GM19023 (cell line): ENCODE measurements at regions not wholly inside any gene's neighbourhood (a gene's known extent, or its start where the extent isn't known, plus 50 kb on each side); places are given as distances from the start of the nearest gene placed in this dataset.

Experiments used
- ATAC-seq: cut with Tn5 transposase; IDR thresholded peaks from one replicate; pipeline ENCODE4 v1.9.1; 2021; ENCODE audit warnings: mild to moderate bottlenecking, moderate library complexity; ENCODE audit not compliant: unreplicated experiment

GRCh38 chr2:118668431-118669424, 178.7 kb downstream of the EN1 start:
- no peak for ATAC-seq

DNA sequence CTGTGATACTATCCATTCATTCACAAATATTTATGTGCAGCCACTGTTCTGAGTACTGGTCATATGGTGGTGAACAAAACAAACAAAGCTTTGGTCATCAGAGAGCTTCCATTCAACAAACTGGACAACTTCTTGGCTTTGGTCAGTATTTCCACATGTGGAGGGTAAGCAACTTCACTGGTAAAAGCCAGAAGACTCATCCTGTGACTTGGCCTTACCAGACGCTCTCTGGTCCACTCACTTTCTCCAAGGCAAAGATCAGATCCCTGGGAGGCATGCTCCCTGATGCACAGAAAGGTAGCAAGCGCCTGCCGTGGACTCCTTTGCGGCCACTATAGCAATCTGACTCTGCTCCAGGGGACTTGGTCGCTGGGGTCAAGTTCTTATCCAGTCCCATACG, 179.5 kb downstream of the EN1 start:
- no peak for ATAC-seq

DNA sequence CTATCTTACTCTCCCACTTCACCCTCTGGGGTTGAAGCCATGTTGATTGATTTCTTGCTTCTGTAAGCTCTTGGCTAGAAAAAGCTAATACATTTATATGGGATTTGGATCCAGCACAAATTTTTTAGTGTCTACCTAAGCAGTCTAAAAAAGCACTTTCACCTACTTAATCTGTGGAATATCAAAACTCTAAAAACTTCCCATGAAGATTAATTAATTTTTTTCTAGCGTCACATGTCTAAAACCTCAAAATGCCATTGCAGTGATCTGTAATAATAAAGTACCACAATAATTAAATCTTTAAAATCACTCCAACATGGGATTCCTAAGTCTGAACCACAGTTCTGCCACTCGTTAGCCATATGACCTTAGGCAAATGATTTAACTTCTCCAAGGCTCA, 180.1 kb downstream of the EN1 start:
- no peak for ATAC-seq

- ATAC-seq, result no peak
Observed at GRCh38 chr2:118665784-118666529, 181.5 kb downstream of the EN1 start.

DNA sequence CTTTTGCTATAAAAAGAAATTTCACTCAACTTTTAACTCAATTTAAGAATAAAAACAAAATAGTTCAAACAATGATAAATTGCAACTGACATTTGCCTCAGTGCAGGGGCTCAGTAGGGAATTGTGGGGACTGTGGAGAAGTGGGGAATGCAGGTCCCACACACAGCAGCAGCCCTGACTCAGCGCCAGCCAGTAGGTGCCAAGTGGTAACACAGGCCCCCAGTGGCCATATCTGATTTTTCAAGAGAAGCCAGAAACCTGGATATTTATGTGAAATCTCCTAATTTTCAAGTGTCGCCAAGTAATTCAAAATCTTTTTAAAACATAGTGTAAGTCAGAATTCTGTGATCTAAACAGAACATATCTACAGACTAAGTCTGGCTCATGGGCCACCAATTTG, 186.3 kb downstream of the EN1 start:
- ATAC-seq, result no peak

DNA sequence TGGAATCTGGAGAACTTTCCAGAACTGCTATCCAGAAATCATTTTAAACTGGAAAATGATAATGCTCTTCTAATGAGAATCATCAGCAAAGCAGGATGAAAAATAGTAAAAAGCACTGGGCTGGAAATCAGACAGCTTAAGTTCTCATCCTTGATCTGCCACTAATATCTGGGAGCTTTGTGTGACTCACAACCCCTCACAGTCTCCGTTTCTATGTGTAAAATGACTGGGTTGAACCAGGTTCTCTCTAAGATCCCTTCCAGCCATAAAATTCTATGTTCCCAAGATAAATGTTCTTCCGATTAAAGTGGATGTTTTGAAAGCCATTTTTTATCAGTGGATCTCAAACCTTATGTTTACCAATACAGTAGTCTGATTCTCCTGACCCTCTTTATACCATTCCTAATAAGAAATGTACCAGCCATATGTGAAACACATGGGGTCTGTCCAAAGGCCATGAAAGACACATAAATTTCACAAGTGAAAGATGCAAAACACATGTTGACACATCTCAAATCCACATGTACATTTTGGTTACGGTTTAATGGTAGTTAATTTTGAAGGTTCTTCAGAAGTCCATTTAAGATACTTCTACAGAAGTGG, 188.8 kb downstream of the EN1 start:
- no peak for ATAC-seq

GRCh38 chr2:118657466-118657865, 190.0 kb downstream of the EN1 start:
- ATAC-seq, result no peak

DNA sequence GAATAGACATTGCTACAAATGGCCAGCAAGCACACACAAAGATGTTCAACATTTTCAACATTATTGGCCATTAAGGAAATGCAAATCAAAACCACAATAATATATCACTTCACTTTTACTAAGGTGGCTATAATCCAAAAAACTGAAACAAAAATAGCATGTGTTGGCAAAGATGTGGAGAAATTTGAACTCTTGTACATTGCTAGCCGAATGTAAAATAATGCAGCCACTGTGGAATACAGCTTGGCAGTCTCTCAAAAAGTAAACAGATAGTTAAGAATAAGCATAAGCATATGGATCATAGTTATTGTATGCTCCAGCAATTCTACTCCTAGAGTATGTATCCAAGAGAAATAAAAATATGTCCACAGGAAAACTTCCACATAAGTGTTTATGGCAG, 192.5 kb downstream of the EN1 start:
- ATAC-seq, result no peak

DNA sequence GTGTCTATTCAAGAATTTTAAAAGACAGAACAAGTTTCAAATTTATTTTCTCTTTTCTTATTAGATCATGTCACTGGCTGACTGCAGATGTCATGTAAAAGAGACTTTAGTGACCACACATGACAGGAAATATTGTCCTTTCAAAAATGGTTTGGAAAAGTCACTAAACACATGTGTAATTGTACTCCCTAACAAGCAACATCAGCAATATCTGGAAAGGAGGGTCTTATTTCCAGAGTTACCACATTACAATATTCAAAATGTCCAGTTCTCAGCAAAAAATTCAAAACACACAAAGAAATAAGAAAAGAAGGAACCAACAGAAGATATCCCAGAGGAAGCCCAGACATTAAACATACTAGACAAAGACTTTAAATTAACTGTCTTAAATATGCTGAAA, 197.1 kb downstream of the EN1 start:
- ATAC-seq, result no peak

DNA sequence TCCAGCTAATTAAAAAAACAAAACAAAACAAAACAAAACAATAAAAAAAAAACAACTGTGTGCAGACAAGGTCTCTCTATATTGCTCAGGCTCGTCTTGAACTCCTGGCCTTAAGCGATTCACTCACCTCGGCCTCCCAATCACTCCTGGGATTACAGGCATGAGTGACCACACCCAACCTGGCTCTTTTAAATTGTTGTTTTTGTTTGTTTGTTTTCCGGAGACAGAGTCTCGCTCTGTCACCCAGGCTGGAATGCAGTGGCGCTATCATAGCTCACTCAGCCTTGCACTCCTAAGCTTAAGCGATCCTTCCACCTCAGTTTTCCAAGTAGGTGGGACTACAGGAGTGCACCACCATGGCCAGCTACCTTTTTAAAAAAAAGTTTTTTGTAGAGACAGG, 201.6 kb downstream of the EN1 start:
- no peak for ATAC-seq

- no peak for ATAC-seq
Observed at GRCh38 chr2:118644190-118644589, 203.3 kb downstream of the EN1 start.

- no peak for ATAC-seq
Observed at GRCh38 chr2:118643294-118643693, 204.2 kb downstream of the EN1 start.

DNA sequence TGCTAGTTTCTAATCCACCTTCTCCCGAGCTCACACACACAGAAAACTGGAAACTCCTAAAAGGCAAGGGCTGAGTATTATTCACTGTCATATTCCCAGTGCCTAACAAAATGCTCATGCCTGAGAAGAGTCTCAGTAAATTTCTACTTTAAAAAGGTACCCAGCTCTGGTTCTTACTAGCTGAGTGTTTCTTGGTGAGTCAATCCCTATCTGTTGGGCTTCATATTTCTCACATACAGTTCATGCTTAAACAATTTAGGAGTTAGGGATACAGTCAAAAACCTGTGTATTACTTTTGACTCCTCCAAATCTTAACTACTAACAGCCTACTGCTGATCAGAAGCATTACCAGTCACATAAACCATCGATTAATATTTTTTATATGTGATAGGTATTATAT, 204.9 kb downstream of the EN1 start:
- ATAC-seq, result no peak

- no peak for ATAC-seq
Observed at GRCh38 chr2:118641711-118642110, 205.7 kb downstream of the EN1 start.

DNA sequence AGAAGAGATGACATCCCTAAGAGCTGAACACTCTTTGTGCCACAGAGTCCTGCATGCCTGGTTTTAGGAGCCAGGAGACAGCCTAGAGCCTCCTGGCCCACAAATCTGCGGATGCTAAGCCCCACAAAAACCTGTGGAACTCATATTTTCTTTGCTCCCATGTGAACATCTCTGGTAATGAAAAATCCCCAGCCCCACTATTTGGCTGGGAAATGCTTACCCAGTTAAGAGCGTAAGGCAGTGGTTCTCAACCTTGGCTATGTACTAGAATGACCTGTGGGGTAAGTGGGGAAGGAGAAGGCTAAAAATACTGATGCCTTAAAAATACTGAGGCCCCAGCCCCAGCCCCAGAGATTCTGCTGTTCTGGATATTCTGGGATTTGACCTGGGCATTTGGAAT, 208.1 kb downstream of the EN1 start:
- ATAC-seq, result no peak

- no peak for ATAC-seq
Observed at GRCh38 chr2:118638453-118638852, 209.0 kb downstream of the EN1 start.

- ATAC-seq, result no peak
Observed at GRCh38 chr2:118635891-118636290, 211.6 kb downstream of the EN1 start.

DNA sequence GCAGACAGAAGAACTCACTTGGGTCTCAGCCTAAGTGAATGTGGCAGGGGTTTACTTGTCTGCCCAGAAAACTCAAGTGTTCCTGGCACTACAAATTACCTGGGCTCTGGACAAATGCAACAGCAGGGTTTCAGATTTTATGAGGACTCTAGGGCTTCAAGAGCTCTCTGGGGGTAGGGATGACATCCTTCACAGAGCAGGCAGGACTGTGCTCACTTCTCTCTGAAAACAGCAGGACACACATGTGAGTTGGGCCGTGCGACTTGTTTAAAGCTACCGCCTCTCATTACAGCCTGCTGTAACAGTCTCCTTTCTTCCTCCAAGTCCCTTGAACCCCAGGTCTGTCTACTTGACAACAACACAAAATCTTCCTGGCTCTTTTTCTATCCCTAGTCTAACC, 212.6 kb downstream of the EN1 start:
- no peak for ATAC-seq

GRCh38 chr2:118633371-118634018, 214.0 kb downstream of the EN1 start:
- no peak for ATAC-seq

DNA sequence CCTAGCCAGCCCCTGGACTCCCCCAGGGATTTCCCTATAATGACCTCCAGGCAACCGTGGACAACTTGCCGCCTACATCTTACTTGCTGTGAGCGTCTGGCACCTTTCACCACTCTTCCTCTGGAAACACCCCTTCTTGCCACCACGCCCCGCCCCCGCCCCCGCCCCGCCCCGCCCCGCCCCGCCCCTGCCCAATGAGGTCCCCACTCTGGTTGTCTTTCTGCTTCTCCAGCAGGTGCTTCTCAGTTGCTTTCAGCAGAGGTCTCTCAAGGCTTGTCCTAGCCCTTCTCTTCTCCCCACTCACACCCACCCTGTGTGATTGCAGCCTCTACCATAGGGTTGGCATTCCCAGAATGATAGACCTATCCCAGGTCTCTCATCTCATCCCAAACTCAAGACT, 214.5 kb downstream of the EN1 start:
- ATAC-seq, result no peak

- ATAC-seq, result no peak
Observed at GRCh38 chr2:118627156-118627555, 220.3 kb downstream of the EN1 start.
